GM21619 (cell line): ENCODE measurements at regions not wholly inside any gene's neighbourhood (a gene's known extent, or its start where the extent isn't known, plus 50 kb on each side); places are given as distances from the start of the nearest gene placed in this dataset.

Experiments
- ATAC-seq: cut with Tn5 transposase; IDR thresholded peaks from one replicate; pipeline ENCODE4 v1.9.1; 2021; ENCODE audit not compliant: unreplicated experiment

DNA sequence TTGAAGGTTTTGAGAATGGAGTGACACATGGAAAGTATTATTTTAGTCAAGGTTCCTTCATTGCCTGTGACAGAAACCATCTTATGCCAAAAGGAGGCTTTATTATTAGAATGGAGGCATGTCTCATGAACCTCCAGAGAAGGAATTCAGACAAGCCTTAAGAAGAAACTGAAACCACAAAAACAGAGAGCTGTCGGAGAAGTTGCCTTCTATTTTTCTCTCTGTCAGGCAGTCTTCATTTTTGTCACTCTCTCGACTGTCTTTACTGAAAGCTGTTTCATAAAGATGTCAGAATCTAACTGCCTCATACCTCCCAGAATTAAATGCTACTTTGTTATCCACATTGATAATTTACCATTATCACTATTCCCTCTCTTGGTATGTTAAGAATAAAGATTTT, 434.7 kb upstream of the ADGRL4 start:
- no peak for ATAC-seq

DNA sequence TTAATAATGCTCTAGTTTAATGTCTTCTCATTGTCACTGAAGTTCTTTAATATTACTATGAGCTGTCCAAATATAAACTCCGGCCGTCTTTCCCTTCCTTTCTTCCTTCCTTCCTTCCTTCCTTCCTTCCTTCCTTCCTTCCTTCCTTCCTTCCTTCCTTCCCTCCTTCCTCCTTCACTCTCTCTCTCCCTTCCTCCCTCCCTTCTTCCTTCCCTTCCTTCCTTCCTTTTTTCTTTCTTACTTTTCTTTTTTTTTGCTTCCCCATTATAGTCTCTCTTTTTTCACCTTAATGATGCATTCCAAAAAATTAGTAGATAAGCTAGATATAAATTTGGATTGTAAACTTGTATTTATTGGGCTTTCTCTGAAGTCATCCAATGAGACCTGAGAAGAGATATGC, 431.0 kb upstream of the ADGRL4 start:
- ATAC-seq = no peak

GRCh38 chr1:79431340-79431739, 424.8 kb upstream of the ADGRL4 start:
- no peak for ATAC-seq

GRCh38 chr1:79430437-79430836, 423.9 kb upstream of the ADGRL4 start:
- no peak for ATAC-seq

GRCh38 chr1:79422726-79423125, 416.2 kb upstream of the ADGRL4 start:
- no peak for ATAC-seq

DNA sequence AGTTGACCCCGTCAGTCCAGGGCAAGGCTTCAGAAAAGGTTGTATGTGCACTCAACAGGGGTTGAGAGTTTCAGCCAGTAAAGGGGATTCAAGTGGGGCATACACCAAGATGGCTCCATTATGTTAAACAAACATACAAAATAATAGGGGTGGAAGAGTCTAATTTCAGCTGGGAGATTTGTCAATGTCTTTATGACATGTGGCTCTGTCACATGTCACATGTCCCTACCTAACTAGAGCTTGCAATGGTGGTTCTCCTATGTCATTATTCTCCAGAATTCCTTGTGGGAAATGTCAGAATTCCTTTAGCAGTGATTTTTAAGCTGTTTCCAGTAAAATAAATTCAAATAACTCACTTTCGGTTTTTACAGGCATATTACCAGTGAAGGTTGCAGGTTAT, 392.0 kb upstream of the ADGRL4 start:
- no peak for ATAC-seq

DNA sequence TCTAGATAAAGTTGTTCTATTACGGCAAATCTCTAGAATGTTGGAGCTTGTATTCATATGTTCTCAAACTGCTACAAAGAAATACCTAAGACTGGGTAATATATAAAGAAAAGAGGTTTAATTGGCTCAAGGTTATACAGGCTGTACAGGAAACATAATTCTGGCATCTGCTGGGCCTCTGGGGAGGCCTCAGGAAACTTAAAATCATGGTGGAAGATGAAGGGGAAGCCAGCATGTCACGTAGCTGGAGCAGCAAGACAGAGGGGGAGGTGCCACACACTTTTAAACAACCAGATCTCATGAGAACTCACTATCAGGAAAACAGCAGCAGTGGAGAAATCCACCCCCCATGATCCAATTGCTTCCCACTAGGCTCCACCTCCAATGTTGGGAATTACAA, 390.4 kb upstream of the ADGRL4 start:
- no peak for ATAC-seq

- ATAC-seq = no peak
Observed at GRCh38 chr1:79388694-79389361, 382.3 kb upstream of the ADGRL4 start.

- ATAC-seq = no peak
Observed at GRCh38 chr1:79386730-79387129, 380.2 kb upstream of the ADGRL4 start.

GRCh38 chr1:79380078-79380477, 373.5 kb upstream of the ADGRL4 start:
- no peak for ATAC-seq

DNA sequence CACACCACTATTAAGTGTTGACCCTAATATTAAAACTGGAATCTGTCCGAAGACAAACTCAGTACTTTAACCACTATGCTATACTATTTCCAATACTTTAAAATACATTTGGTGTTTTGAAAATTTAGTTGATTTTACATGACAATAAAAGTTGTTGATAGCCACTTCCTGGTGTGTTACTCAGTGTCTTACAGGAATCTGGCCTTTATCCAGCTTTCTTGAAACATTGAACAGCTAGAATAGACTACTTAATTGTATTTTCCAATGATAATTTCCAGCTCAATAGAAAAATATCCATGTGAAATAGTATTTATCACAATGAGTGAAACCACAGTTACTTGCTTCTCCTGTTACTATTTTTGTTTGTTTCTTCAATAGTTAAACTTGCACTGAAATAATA, 369.6 kb upstream of the ADGRL4 start:
- no peak for ATAC-seq

- ATAC-seq = no peak
Observed at GRCh38 chr1:79375352-79375751, 368.8 kb upstream of the ADGRL4 start.

DNA sequence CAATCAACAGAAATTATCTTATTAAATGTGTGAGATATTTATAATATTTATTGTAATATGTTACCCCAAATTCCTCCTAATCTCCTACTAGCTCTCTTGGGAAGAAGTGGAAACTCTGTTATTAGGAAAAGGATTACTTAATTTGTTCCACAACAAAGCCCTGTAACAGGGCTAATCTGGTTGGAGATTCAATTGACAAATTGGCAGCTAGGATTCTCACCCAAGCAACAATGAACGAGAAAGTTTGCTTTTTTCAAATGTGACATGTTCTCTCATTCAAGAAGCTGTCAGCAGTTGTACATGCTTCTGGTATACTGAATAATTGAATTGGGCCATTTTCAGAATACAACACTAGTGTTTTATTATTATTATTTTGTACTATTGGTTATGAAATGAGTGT, 367.9 kb upstream of the ADGRL4 start:
- no peak for ATAC-seq

DNA sequence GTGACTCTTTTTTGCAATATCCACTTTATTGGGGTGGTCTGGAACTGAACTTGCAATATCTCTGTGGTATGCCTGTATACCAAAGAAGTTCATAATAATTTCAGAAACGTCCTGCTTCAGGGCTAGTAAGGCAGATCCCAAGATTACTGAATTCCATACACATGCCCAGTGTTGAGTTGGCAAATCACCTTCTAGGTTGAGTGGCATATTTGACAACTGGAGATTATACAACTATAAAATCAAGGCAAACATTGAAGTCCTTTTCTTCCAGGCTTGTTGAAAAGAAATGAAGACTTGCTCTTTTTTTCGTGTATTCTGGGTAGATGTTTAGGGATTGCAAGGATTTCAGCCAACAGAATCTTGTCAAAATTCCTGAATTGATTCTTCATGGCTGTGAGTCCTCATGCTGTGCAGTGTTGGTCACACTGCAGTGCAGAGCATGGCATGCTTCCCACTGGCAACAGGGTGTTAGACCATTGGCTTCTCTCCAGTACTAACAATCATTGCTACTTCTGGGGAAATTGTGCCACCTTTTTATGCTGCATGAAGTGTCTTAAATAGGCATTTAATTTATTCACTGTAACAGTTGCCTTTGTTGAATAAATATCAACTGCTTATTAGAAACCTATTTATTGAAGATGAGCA, 367.1 kb upstream of the ADGRL4 start:
- ATAC-seq = no peak

GRCh38 chr1:79371802-79372201, 365.3 kb upstream of the ADGRL4 start:
- no peak for ATAC-seq

DNA sequence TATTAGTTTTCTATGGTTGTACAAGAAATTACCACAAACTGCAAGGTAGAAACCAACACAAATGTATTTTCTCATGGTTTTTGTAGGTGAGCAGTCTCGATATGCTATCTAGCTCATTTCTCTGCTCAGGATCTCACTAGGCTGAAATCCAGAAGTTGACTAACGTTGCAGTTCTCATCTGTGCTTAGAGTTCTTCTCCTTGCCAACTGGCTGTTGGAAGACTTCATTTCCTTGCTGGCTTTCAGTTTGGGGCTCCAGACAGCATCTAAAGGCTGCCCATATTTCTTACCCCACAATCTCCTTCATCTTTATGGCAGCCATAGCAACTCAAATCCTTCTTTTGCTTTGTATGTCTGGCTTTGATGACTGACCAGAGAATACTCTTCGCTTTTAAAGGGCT, 362.6 kb upstream of the ADGRL4 start:
- ATAC-seq = no peak

- no peak for ATAC-seq
Observed at GRCh38 chr1:79364896-79365295, 358.4 kb upstream of the ADGRL4 start.

- no peak for ATAC-seq
Observed at GRCh38 chr1:79363430-79363829, 356.9 kb upstream of the ADGRL4 start.

DNA sequence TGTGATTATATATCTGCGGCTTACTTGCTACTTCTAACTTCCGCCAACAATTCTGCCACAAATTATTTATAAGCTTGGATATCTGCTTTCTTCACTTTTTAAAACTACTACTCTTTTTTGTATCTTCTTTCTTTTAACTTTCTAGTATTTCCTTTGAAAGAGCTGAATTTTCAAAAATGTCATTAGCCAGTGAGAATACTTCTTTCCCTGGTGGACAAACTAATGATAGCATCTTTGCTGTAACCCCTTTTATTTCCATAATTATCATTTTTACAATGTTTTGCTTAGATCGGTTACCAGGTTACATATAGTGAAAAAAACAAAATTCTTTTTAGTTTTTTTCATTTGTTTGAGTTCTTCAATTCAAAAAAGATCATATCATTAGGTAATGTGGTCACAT, 355.9 kb upstream of the ADGRL4 start:
- no peak for ATAC-seq

- no peak for ATAC-seq
Observed at GRCh38 chr1:79355090-79355489, 348.6 kb upstream of the ADGRL4 start.

- no peak for ATAC-seq
Observed at GRCh38 chr1:79353224-79353623, 346.7 kb upstream of the ADGRL4 start.

- ATAC-seq = no peak
Observed at GRCh38 chr1:79326875-79327274, 320.3 kb upstream of the ADGRL4 start.

DNA sequence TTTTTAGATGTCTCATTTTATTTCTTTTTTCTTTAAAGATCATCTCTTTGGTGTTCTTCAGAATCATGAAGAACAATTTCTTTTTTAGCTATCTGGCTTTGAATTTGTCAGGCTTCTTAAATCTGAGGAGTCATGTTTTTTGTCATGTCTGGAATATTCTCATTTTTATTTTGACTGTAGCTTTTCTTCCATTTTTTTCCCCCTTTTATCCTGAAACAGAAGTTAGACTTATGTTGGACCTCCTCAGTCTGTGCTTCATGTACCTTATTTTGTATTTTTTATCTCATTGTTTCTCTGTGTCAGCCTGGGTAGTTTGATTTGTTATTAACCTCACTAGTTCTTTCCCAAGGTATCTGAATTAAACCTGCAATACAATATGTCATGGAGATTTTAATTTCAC, 319.2 kb upstream of the ADGRL4 start:
- ATAC-seq = no peak
